TTC549 (cell line): ENCODE measurements at regions not wholly inside any gene's neighbourhood (a gene's known extent, or its start where the extent isn't known, plus 50 kb on each side); places are given as distances from the start of the nearest gene placed in this dataset.

Experiments used
- FAIRE-seq: peaks from 2 replicates; lab custom pipeline; 2012; peaks lifted over from hg19 to GRCh38; lab: Jason Lieb, UNC

GRCh38 chr18:46295416-46295815 is 191.2 kb downstream of the HAUS1 start:
- FAIRE-seq, result no peak

- no peak for FAIRE-seq
Observed at GRCh38 chr18:46296656-46297055, 192.5 kb downstream of the HAUS1 start.

GRCh38 chr18:46297124-46297523 is 192.9 kb downstream of the HAUS1 start:
- FAIRE-seq, result no peak

GRCh38 chr18:46297621-46298020 is 193.4 kb downstream of the HAUS1 start:
- no peak for FAIRE-seq

GRCh38 chr18:46298511-46298910 is 194.3 kb downstream of the HAUS1 start:
- FAIRE-seq, result no peak

GRCh38 chr18:46299465-46300008 is 195.4 kb downstream of the HAUS1 start:
- FAIRE-seq, result no peak

- FAIRE-seq, result no peak
Observed at GRCh38 chr18:46301081-46301480, 196.9 kb downstream of the HAUS1 start.

- FAIRE-seq, result no peak
Observed at GRCh38 chr18:46301571-46301970, 197.4 kb downstream of the HAUS1 start.

- no peak for FAIRE-seq
Observed at GRCh38 chr18:46302528-46303485, 198.6 kb downstream of the HAUS1 start.

- FAIRE-seq, result no peak
Observed at GRCh38 chr18:46310258-46310657, 206.1 kb downstream of the HAUS1 start.

GRCh38 chr18:46310675-46311345 is 206.6 kb downstream of the HAUS1 start:
- no peak for FAIRE-seq

GRCh38 chr18:46311491-46311890 is 207.3 kb downstream of the HAUS1 start:
- FAIRE-seq, result no peak

- no peak for FAIRE-seq
Observed at GRCh38 chr18:46312221-46312620, 208.0 kb downstream of the HAUS1 start.

GRCh38 chr18:46313521-46313920 is 209.3 kb downstream of the HAUS1 start:
- no peak for FAIRE-seq

GRCh38 chr18:46314011-46314410 is 209.8 kb downstream of the HAUS1 start:
- FAIRE-seq, result no peak

- FAIRE-seq, result no peak
Observed at GRCh38 chr18:46315161-46315560, 211.0 kb downstream of the HAUS1 start.

- FAIRE-seq, result no peak
Observed at GRCh38 chr18:46318356-46318755, 214.2 kb downstream of the HAUS1 start.

- no peak for FAIRE-seq
Observed at GRCh38 chr18:46319783-46320182, 215.6 kb downstream of the HAUS1 start.

GRCh38 chr18:46320297-46320696 is 216.1 kb downstream of the HAUS1 start:
- no peak for FAIRE-seq

GRCh38 chr18:46320928-46321711 is 216.9 kb downstream of the HAUS1 start:
- FAIRE-seq, result no peak

- no peak for FAIRE-seq
Observed at GRCh38 chr18:46321955-46322354, 217.8 kb downstream of the HAUS1 start.

- FAIRE-seq, result no peak
Observed at GRCh38 chr18:46322411-46322891, 218.3 kb downstream of the HAUS1 start.
